Right cardiac atrium (tissue), 5 donors: ENCODE measurements at regions not wholly inside any gene's neighbourhood (a gene's known extent, or its start where the extent isn't known, plus 50 kb on each side); places are given as distances from the start of the nearest gene placed in this dataset.

ENCODE experiments used
- ATAC-seq, 2 donors: fragments of 200-7000 bp; cut with Tn5 transposase; one replicate each; pipeline versions ENCODE4 v1.8.0 to v1.9.1; 2020; ENCODE audit warnings: moderate library complexity in 2 of 2, mild to moderate bottlenecking in 1 of 2
- DNase-seq, 3 donors: peaks; one replicate each; pipeline ENCODE4 v3.0.0-alpha.2; 2020
- H3K27ac ChIP-seq: one replicate; pipeline ENCODE4 v1.5.1; 2013; ENCODE audit warnings: mild to moderate bottlenecking, low read length, control low read depth, moderate library complexity
- H3K27me3 ChIP-seq: one replicate; pipeline ENCODE4 v1.6.1; 2013; ENCODE audit not compliant: control insufficient read depth, insufficient read depth
- H3K4me1 ChIP-seq: one replicate; pipeline ENCODE4 v1.6.1; 2013; ENCODE audit warnings: low read length; ENCODE audit not compliant: control insufficient read depth, insufficient read depth
- H3K4me3 ChIP-seq: one replicate; pipeline ENCODE4 v1.5.1; 2013; ENCODE audit warnings: low read length, control low read depth
- H3K9me3 ChIP-seq: one replicate; pipeline ENCODE4 v1.6.1; 2013; ENCODE audit warnings: low read length; ENCODE audit not compliant: control insufficient read depth
- WGBS: extraction: QIAGEN DNeasy Blood & Tissue Kit; methylation state at CpG from one replicate; pipeline ENCODE4 v1.1.7; 2013; 5-methylcytosine and 5-hydroxymethylcytosine counted together
- intact Hi-C, 4 donors: fragments of 100-400 bp; cut with DNase I; formaldehyde crosslinking; loops; one replicate each; pipeline versions ENCODE4 v1.11.0 to v1.14.0; 2022 to 2023
- donor health status: healthy with polysubstance abuse.
- donor health status: DM: no; HTN: yes; CAD: no.
- donor health status: DM: no; HTN: no; CAD: no.
- donor health status: DM: no; HTN: yes; CAD: no; lungs with severe emphysema.
- donor health status: DM: yes; HTN: yes; CAD: no.

- Histone ChIP-seq H3K4me1 (no peaks in the 10 kb centered on the region), H3K27me3 (no peaks in the 10 kb centered on the region), H3K4me3 (no peak overlapping the region), H3K9me3 (no peaks in the 10 kb centered on the region), H3K27ac (no peak overlapping the region)
- 58% methylated on average over 4 of the region's 4 CpGs for WGBS
- intact Hi-C loops, result no loop called here
- ATAC-seq (no peak), DNase-seq (no peak)
Measured at GRCh38 chr16:72312828-72313227, 140.9 kb upstream of the PMFBP1 start.

DNA sequence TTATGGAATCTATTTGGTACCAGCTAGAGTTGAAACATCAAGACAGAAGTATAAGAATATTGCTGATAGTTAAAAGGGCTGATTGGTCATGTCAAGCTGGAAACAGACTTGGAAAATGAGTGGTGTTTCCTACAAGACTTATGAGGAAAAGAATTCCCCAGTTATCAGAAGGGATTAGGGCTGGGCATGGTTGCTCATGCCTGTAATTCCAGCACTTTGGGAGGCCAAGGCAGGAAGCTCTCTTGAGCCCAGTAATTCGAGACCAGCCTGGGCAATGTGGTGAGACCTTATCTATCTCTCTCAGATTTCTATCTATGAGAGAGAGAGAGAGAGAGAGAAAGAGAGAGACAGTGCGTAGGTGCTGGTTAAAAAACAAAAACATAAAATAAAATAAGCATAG is 139.5 kb upstream of the PMFBP1 start:
- no peak for DNase-seq
- ATAC-seq, result no peak
- Histone ChIP-seq H3K4me3 (no peak overlapping the region), H3K9me3 (no peaks in the 10 kb centered on the region), H3K27me3 (no peaks in the 10 kb centered on the region), H3K27ac (no peak overlapping the region), H3K4me1 (no peaks in the 10 kb centered on the region)
- intact Hi-C loops, result no loop called here
- 70% methylated on average over 2 of the region's 2 CpGs for WGBS

GRCh38 chr16:72309001-72309400 is 137.0 kb upstream of the PMFBP1 start:
- 84% methylated on average over 4 of the region's 4 CpGs for WGBS
- Histone ChIP-seq H3K27me3 (no peaks in the 10 kb centered on the region), H3K4me1 (no peaks in the 10 kb centered on the region), H3K4me3 (no peak overlapping the region), H3K9me3 (no peaks in the 10 kb centered on the region), H3K27ac (no peak overlapping the region)
- ATAC-seq (no peak), DNase-seq (no peak)
- intact Hi-C loops, result no loop called here

- H3K4me3 ChIP-seq, result no peak overlapping the region
- no peak for ATAC-seq
- no peaks in the 10 kb centered on the region for H3K27me3 ChIP-seq
- H3K9me3 ChIP-seq, result no peaks in the 10 kb centered on the region
- no peak for DNase-seq
- H3K4me1 ChIP-seq, result no peaks in the 10 kb centered on the region
- H3K27ac ChIP-seq, result no peak overlapping the region
- intact Hi-C loops, result no loop called here
Measured at GRCh38 chr16:72308396-72308795, 136.4 kb upstream of the PMFBP1 start.

DNA sequence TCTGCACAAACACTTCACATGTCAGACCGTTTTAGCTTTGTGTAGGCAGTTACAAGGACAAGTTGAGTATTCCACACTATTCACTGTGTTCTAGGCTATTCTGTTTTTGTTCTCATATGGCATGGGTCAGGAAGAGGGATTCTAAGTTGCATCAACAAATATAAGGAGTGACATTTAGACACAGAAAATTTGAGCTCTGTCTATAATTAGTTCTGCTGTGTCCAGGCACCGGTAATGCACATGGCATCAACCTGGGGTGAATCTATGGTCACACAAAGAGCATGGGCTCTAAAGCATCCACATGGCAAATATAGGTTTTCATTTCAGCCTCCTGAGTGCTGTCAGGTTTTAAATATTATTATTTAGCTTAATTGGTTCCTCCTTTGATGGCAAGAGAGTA is 130.4 kb upstream of the PMFBP1 start:
- ATAC-seq, result no peak
- intact Hi-C loops, result no loop called here

GRCh38 chr16:72301523-72302236 is 129.7 kb upstream of the PMFBP1 start:
- no peak for DNase-seq
- Histone ChIP-seq H3K4me1 (no peaks in the 10 kb centered on the region), H3K27ac (no peak overlapping the region), H3K27me3 (no peaks in the 10 kb centered on the region), H3K9me3 (no peaks in the 10 kb centered on the region), H3K4me3 (no peak overlapping the region)
- no peak for ATAC-seq
- 73% methylated on average over 8 of the region's 8 CpGs for WGBS
- intact Hi-C loops, result no loop called here

More for the DNA sequence above, 130.4 kb upstream of the PMFBP1 start:
- 62% methylated on average over 2 of the region's 2 CpGs for WGBS
- Histone ChIP-seq H3K4me1 (no peaks in the 10 kb centered on the region), H3K4me3 (no peak overlapping the region), H3K27me3 (no peaks in the 10 kb centered on the region), H3K27ac (no peak overlapping the region), H3K9me3 (no peaks in the 10 kb centered on the region)
- no peak for DNase-seq

- DNase-seq, result no peak
- intact Hi-C loops, result no loop called here
- no peaks in the 10 kb centered on the region for H3K4me1 ChIP-seq
- H3K4me3 ChIP-seq, result no peak overlapping the region
- 52% methylated on average over 7 of the region's 7 CpGs for WGBS
- no peak overlapping the region for H3K27ac ChIP-seq
- ATAC-seq, result no peak
- H3K9me3 ChIP-seq, result no peaks in the 10 kb centered on the region
- no peaks in the 10 kb centered on the region for H3K27me3 ChIP-seq
Measured at GRCh38 chr16:72300892-72301291, 128.9 kb upstream of the PMFBP1 start.

- H3K4me1 ChIP-seq, result no peaks in the 10 kb centered on the region
- intact Hi-C loops, result no loop called here
- ATAC-seq (no peak), DNase-seq (no peak)
- no peak overlapping the region for H3K27ac ChIP-seq
- H3K4me3 ChIP-seq, result no peak overlapping the region
- no peaks in the 10 kb centered on the region for H3K9me3 ChIP-seq
- no peaks in the 10 kb centered on the region for H3K27me3 ChIP-seq
- WGBS, result 94% methylated on average over 2 of the region's 2 CpGs
Measured at GRCh38 chr16:72299684-72300243, 127.8 kb upstream of the PMFBP1 start.

- Histone ChIP-seq H3K27ac (no peak overlapping the region), H3K4me3 (no peak overlapping the region), H3K27me3 (no peaks in the 10 kb centered on the region), H3K9me3 (no peaks in the 10 kb centered on the region), H3K4me1 (no peaks in the 10 kb centered on the region)
- DNase-seq (no peak), ATAC-seq (no peak)
- 60% methylated on average over 1 of the region's 1 CpG for WGBS
- intact Hi-C loops, result no loop called here
Measured at GRCh38 chr16:72298961-72299360, 127.0 kb upstream of the PMFBP1 start.

DNA sequence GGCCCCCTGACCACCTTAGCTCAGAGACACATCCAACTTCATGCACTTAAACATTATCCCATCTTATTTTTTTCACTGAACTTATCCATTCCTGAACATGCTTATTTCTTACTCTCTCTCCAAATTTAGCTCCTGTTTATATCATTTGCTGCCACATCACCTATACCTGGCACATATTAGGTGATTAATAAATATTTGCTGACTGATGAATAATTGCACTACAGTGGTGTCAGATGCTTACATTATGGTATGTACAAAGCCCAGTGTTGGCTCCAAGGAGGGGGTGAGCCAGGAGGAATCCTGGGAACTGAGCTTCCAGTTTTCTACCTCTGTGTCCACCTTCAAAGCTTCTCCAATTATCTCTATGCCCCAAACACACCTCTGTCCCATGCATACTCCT is 124.0 kb upstream of the PMFBP1 start:
- ATAC-seq (no peak), DNase-seq (no peak)
- no peak overlapping the region for H3K27ac ChIP-seq
- no peaks in the 10 kb centered on the region for H3K27me3 ChIP-seq
- intact Hi-C loops, result no loop called here
- no peaks in the 10 kb centered on the region for H3K9me3 ChIP-seq
- H3K4me1 ChIP-seq, result no peaks in the 10 kb centered on the region
- H3K4me3 ChIP-seq, result no peak overlapping the region

DNA sequence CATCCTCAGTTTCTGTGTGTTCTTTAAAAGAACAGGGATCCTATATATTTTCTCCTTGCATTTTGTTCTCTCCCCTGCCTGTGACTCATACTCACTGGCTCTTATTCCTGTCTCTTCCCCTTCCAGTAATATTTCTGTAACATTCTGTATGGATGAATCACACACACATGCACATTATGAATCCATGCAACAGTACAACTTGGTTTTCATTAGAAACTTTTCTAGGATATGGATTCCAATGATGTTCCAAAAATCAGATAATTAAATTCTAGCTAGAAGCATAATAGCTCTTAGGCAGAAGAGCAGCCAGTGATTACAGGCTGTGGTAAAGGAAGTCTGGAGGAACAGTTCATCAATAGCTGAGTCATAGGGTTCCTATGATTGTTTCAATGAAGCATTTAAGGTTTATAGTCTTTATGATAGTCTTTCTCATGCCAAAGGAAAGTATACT is 119.6 kb upstream of the PMFBP1 start:
- intact Hi-C loops, result no loop called here

DNA sequence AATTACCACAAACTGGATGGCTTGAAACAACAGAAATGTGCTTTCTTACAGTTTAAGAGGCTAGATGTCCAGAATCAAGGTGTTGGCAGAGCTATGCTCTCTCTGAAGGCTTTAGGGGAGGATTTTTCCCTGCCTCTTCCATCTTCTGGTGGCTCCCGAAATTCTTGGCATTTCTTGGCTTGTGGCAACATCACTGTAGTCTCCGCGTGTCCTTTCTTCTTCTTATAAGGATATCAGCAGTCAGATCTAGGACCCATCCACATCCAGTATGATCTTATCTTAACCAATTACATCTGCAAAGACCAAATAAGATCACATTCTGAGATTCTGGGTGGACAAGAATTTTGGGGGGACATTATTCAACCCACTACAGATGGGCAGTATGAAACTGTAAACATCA is 119.2 kb upstream of the PMFBP1 start:
- H3K4me3 ChIP-seq, result no peak overlapping the region
- intact Hi-C loops, result no loop called here
- no peaks in the 10 kb centered on the region for H3K27me3 ChIP-seq
- WGBS, result 79% methylated on average over 3 of the region's 3 CpGs
- H3K9me3 ChIP-seq, result no peaks in the 10 kb centered on the region
- no peak overlapping the region for H3K27ac ChIP-seq
- DNase-seq, result no peak
- H3K4me1 ChIP-seq, result no peaks in the 10 kb centered on the region
- no peak for ATAC-seq

More for the DNA sequence above, 119.6 kb upstream of the PMFBP1 start:
- no peak overlapping the region for H3K4me3 ChIP-seq
- DNase-seq, result no peak
- H3K27me3 ChIP-seq, result no peaks in the 10 kb centered on the region
- peak; percentile 52 to 56 for ATAC-seq
- H3K9me3 ChIP-seq, result no peaks in the 10 kb centered on the region
- no peaks in the 10 kb centered on the region for H3K4me1 ChIP-seq
- H3K27ac ChIP-seq, result no peak overlapping the region
